ENCODE measurements at regions not wholly inside any gene's neighbourhood (a gene's known extent, or its start where the extent isn't known, plus 50 kb on each side); places are given as distances from the start of the nearest gene placed in this dataset.

- DNase-seq (ENCODE audit: low read depth) = no peak
- TF ChIP-seq CTCF (conservative IDR thresholded peaks at IDR 0.05; ENCODE audit: low read depth, low read length) = no peak
Observed at GRCh38 chr10:2611603-2612002, 455.7 kb upstream of the PFKP start.

GRCh38 chr10:2610946-2611345 lies 456.4 kb upstream of the PFKP start:
- TF ChIP-seq CTCF (conservative IDR thresholded peaks at IDR 0.05; ENCODE audit: low read depth, low read length) = no peak
- H3K4me3 ChIP-seq (ENCODE audit: low read depth, low read length) = no peak overlapping the region
- DNase-seq (ENCODE audit: low read depth) = no peak

More at GRCh38 chr10:2611603-2612002, 455.7 kb upstream of the PFKP start:
- H3K4me3 ChIP-seq (ENCODE audit: low read depth, low read length) = no peak overlapping the region

GRCh38 chr10:2604891-2605290 lies 462.5 kb upstream of the PFKP start:
- no peak for TF ChIP-seq CTCF (conservative IDR thresholded peaks at IDR 0.05; ENCODE audit: low read depth, low read length)
- DNase-seq (ENCODE audit: low read depth) = no peak
- H3K4me3 ChIP-seq (ENCODE audit: low read depth, low read length) = no peak overlapping the region

- DNase-seq (ENCODE audit: low read depth) = no peak
- no peak for TF ChIP-seq CTCF (conservative IDR thresholded peaks at IDR 0.05; ENCODE audit: low read depth, low read length)
- H3K4me3 ChIP-seq (ENCODE audit: low read depth, low read length) = no peak overlapping the region
Observed at GRCh38 chr10:2599571-2599970, 467.8 kb upstream of the PFKP start.

- no peak for DNase-seq (ENCODE audit: low read depth)
- no peak for TF ChIP-seq CTCF (conservative IDR thresholded peaks at IDR 0.05; ENCODE audit: low read depth, low read length)
Observed at GRCh38 chr10:2592360-2593160, 474.8 kb upstream of the PFKP start.

GRCh38 chr10:2589196-2589595 lies 478.2 kb upstream of the PFKP start:
- no peak overlapping the region for H3K4me3 ChIP-seq (ENCODE audit: low read depth, low read length)
- DNase-seq (ENCODE audit: low read depth) = no peak
- TF ChIP-seq CTCF (conservative IDR thresholded peaks at IDR 0.05; ENCODE audit: low read depth, low read length) = no peak

More at GRCh38 chr10:2592360-2593160, 474.8 kb upstream of the PFKP start:
- H3K4me3 ChIP-seq (ENCODE audit: low read depth, low read length) = no peak overlapping the region

GRCh38 chr10:2584385-2584784 lies 483.0 kb upstream of the PFKP start:
- H3K4me3 ChIP-seq (ENCODE audit: low read depth, low read length) = no peak overlapping the region
- no peak for TF ChIP-seq CTCF (conservative IDR thresholded peaks at IDR 0.05; ENCODE audit: low read depth, low read length)
- no peak for DNase-seq (ENCODE audit: low read depth)
